Loucy (cell line): ENCODE measurements at regions not wholly inside any gene's neighbourhood (a gene's known extent, or its start where the extent isn't known, plus 50 kb on each side); places are given as distances from the start of the nearest gene placed in this dataset.

ENCODE experiments used
- EZH2phosphoT487 ChIP-seq: fragments of 200-600 bp; IDR thresholded peaks from 2 replicates; pipeline ENCODE4 v1.6.1; 2018; ENCODE audit warnings: antibody characterized with exemption, mild to moderate bottlenecking, moderate library complexity, borderline replicate concordance
- TF ChIP-seq, protein P1 (sequence below): fragments of 200-600 bp; sonication (generic); conservative IDR thresholded peaks from 2 replicates; pipeline ENCODE4 v1.5.1; 2014; ENCODE audit warnings: mild to moderate bottlenecking, antibody characterized with exemption, low read length

GRCh38 chr3:112746675-112747280 is 99.9 kb downstream of the CD200R1L start:
- no peak for TF ChIP-seq EZH2phosphoT487
- TF ChIP-seq, protein P1, sequence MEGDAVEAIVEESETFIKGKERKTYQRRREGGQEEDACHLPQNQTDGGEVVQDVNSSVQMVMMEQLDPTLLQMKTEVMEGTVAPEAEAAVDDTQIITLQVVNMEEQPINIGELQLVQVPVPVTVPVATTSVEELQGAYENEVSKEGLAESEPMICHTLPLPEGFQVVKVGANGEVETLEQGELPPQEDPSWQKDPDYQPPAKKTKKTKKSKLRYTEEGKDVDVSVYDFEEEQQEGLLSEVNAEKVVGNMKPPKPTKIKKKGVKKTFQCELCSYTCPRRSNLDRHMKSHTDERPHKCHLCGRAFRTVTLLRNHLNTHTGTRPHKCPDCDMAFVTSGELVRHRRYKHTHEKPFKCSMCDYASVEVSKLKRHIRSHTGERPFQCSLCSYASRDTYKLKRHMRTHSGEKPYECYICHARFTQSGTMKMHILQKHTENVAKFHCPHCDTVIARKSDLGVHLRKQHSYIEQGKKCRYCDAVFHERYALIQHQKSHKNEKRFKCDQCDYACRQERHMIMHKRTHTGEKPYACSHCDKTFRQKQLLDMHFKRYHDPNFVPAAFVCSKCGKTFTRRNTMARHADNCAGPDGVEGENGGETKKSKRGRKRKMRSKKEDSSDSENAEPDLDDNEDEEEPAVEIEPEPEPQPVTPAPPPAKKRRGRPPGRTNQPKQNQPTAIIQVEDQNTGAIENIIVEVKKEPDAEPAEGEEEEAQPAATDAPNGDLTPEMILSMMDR, result no peak
